SK-N-SH (cell line): ENCODE measurements at regions not wholly inside any gene's neighbourhood (a gene's known extent, or its start where the extent isn't known, plus 50 kb on each side); places are given as distances from the start of the nearest gene placed in this dataset.

Experiments
- CTCF ChIA-PET: fragments of 300-600, 350-600 bp; formaldehyde crosslinking; extraction: SDS; loops from one replicate; lab custom pipeline; 2021; lab: Yijun Ruan, JAX
- POLR2A ChIA-PET: fragments of 350-600 bp; sonication (Branson Sonifier 250); formaldehyde crosslinking; extraction: SDS; loops from one replicate; lab custom pipeline; 2020; ENCODE audit warnings: antibody characterized with exemption, inconsistent platforms; lab: Yijun Ruan, JAX
- DNase-seq: peaks from one replicate; pipeline ENCODE4 v3.0.0; 2012
- H2AFZ ChIP-seq: fragments of 200-600 bp; sonication (generic); 2 replicates; pipeline ENCODE4 v1.8.1; 2016; ENCODE audit warnings: antibody characterized with exemption, mild to moderate bottlenecking, low read depth
- H3F3A ChIP-seq: fragments of 200-600 bp; sonication (generic); replicated peaks from 2 replicates; pipeline ENCODE3; 2016; ENCODE audit warnings: antibody characterized with exemption, mild to moderate bottlenecking; ENCODE audit not compliant: insufficient read depth
- H3K27ac ChIP-seq, 2 experiments: fragments of 200-500 bp in 1 of 2; fragments of 200-600 bp in 1 of 2; sonication (Bioruptor generic) in 1 of 2; sonication (generic), shearing (Covaris generic) in 1 of 2; 2 replicates each; pipeline versions ENCODE4 v1.5.1 to v1.6.1; 2014 to 2016; ENCODE audit warnings: low read depth in 2 of 2, inconsistent platforms in 1 of 2, low read length in 1 of 2, mild to moderate bottlenecking in 1 of 2, mixed read lengths in 1 of 2
- H3K27me3 ChIP-seq: fragments of 200-600 bp; sonication (generic), shearing (Covaris generic); 2 replicates; pipeline ENCODE4 v1.6.1; 2016; ENCODE audit warnings: mixed run types; ENCODE audit not compliant: insufficient read depth
- H3K36me3 ChIP-seq, 2 experiments: fragments of 200-500 bp in 1 of 2; fragments of 200-600 bp in 1 of 2; sonication (Bioruptor generic) in 1 of 2; sonication (generic) in 1 of 2; replicated peaks in 1 of 2; 2 replicates each; pipeline versions ENCODE3 to v1.5.1; 2014 to 2016; ENCODE audit warnings: low read length in 1 of 2, mild to moderate bottlenecking in 1 of 2; ENCODE audit not compliant: insufficient read depth in 2 of 2, control insufficient read depth in 1 of 2
- H3K4me1 ChIP-seq, 2 experiments: fragments of 200-500 bp in 1 of 2; fragments of 200-600 bp in 1 of 2; sonication (Bioruptor generic) in 1 of 2; sonication (generic), shearing (Covaris generic) in 1 of 2; 2 replicates each; pipeline versions ENCODE4 v1.5.1 to v1.6.1; 2014 to 2016; ENCODE audit warnings: low read depth in 1 of 2, low read length in 1 of 2, mixed run types in 1 of 2; ENCODE audit not compliant: insufficient read depth in 2 of 2, control insufficient read depth in 1 of 2
- H3K4me2 ChIP-seq: fragments of 200-600 bp; sonication (generic), shearing (Covaris generic); 2 replicates; pipeline ENCODE4 v1.6.1; 2017; ENCODE audit warnings: mixed run types
- H3K4me3 ChIP-seq, 2 experiments: fragments of 200-500 bp in 1 of 2; fragments of 200-600 bp in 1 of 2; sonication (Bioruptor generic) in 1 of 2; sonication (generic), shearing (Covaris generic) in 1 of 2; 2 replicates each; pipeline versions ENCODE4 v1.5.1 to v1.8.1; 2014 to 2016; ENCODE audit warnings: low read depth in 2 of 2, inconsistent platforms in 1 of 2, low read length in 1 of 2, mild to moderate bottlenecking in 1 of 2, mixed read lengths in 1 of 2, moderate library complexity in 1 of 2
- H3K79me2 ChIP-seq: fragments of 200-600 bp; sonication (generic); 2 replicates; pipeline ENCODE4 v1.8.1; 2017; ENCODE audit warnings: mild to moderate bottlenecking; ENCODE audit not compliant: insufficient read depth
- H3K9ac ChIP-seq: fragments of 200-600 bp; sonication (generic); 2 replicates; pipeline ENCODE4 v1.6.1; 2017; ENCODE audit warnings: mixed run types
- H3K9me2 ChIP-seq: fragments of 200-600 bp; sonication (generic); 2 replicates; pipeline ENCODE4 v1.6.1; 2017; ENCODE audit warnings: mixed run types
- H3K9me3 ChIP-seq: fragments of 200-600 bp; sonication (generic); 2 replicates; pipeline ENCODE4 v1.6.1; 2017; ENCODE audit warnings: mixed run types, mild to moderate bottlenecking, moderate library complexity
- H4K20me1 ChIP-seq: fragments of 200-600 bp; sonication (generic); 2 replicates; pipeline ENCODE4 v1.6.1; 2017; ENCODE audit warnings: mild to moderate bottlenecking, mixed run types; ENCODE audit not compliant: insufficient read depth
- CHD2 ChIP-seq: fragments of 150-350 bp; IDR thresholded peaks from 2 replicates; pipeline ENCODE4 v1.6.1; 2018; ENCODE audit warnings: low read length; ENCODE audit not compliant: partially characterized antibody
- ELF1 ChIP-seq: IDR thresholded peaks from 2 replicates; pipeline ENCODE4 v1.4.0; 2012
- EP300 ChIP-seq, 2 experiments: IDR thresholded peaks; 2 replicates each; pipeline versions ENCODE4 v1.4.0 to v1.6.1; 2012; ENCODE audit warnings: borderline replicate concordance in 1 of 2, low read depth in 1 of 2, low read length in 1 of 2
- EZH2phosphoT487 ChIP-seq: fragments of 200-600 bp; sonication (generic); IDR thresholded peaks from 2 replicates; pipeline ENCODE4 v1.6.1; 2017; ENCODE audit warnings: low read depth, mixed run types, mild to moderate bottlenecking, antibody characterized with exemption, moderate library complexity, borderline replicate concordance
- FOSL2 ChIP-seq: IDR thresholded peaks from 2 replicates; pipeline ENCODE4 v1.4.0; 2012; ENCODE audit warnings: low read depth, mild to moderate bottlenecking, moderate library complexity, borderline replicate concordance
- FOXM1 ChIP-seq: IDR thresholded peaks from 2 replicates; pipeline ENCODE4 v1.4.0; 2012; ENCODE audit warnings: low read depth, mild to moderate bottlenecking
- GATA2 ChIP-seq: sonication (generic); formaldehyde crosslinking; IDR thresholded peaks from 2 replicates; pipeline ENCODE4 v1.5.0; 2020; ENCODE audit warnings: mild to moderate bottlenecking, missing genetic modification reagents
- JUND ChIP-seq: IDR thresholded peaks from 2 replicates; pipeline ENCODE4 v1.4.0; 2012
- MEF2A ChIP-seq: IDR thresholded peaks from 2 replicates; pipeline ENCODE4 v1.4.0; 2012; ENCODE audit warnings: low read depth, borderline replicate concordance
- MXI1 ChIP-seq: IDR thresholded peaks from 2 replicates; pipeline ENCODE4 v1.6.1; 2012; ENCODE audit warnings: mild to moderate bottlenecking, low read depth, low read length, improper control_type of control experiment
- NFIC ChIP-seq: IDR thresholded peaks from 2 replicates; pipeline ENCODE4 v1.4.0; 2012; ENCODE audit warnings: borderline replicate concordance
- PBX3 ChIP-seq: IDR thresholded peaks from 2 replicates; pipeline ENCODE4; 2012
- POLR2AphosphoS5 ChIP-seq: IDR thresholded peaks from 2 replicates; pipeline ENCODE4 v1.6.1; 2012; ENCODE audit warnings: low read depth, low read length
- SIN3A ChIP-seq: IDR thresholded peaks from 2 replicates; pipeline ENCODE4 v1.6.1; 2012; ENCODE audit warnings: low read depth, mild to moderate bottlenecking, low read length, moderate library complexity, borderline replicate concordance
- TAF1 ChIP-seq: IDR thresholded peaks from 2 replicates; pipeline ENCODE4 v1.6.1; 2012; ENCODE audit warnings: low read depth, mild to moderate bottlenecking, low read length, moderate library complexity, borderline replicate concordance
- TCF12 ChIP-seq: IDR thresholded peaks from 2 replicates; pipeline ENCODE4 v1.4.0; 2012
- TEAD4 ChIP-seq: IDR thresholded peaks from 2 replicates; pipeline ENCODE4 v1.4.0; 2012; ENCODE audit warnings: mild to moderate bottlenecking, borderline replicate concordance; ENCODE audit not compliant: insufficient read depth
- YY1 ChIP-seq: IDR thresholded peaks from 2 replicates; pipeline ENCODE4 v1.4.0; 2012; ENCODE audit warnings: low read depth, mild to moderate bottlenecking
- WGBS: methylation state at CpG from one replicate; pipeline ENCODE4 v1.1.6; 2017; ENCODE audit warnings: low lambda C conversion rate; 5-methylcytosine and 5-hydroxymethylcytosine counted together
- TF ChIP-seq, protein P1 (sequence below): IDR thresholded peaks from 2 replicates; pipeline ENCODE4 v1.6.1; 2012; ENCODE audit warnings: mild to moderate bottlenecking, low read depth, low read length, moderate library complexity
- TF ChIP-seq, protein P2 (sequence below): IDR thresholded peaks from 2 replicates; pipeline ENCODE4 v1.4.0; 2012; ENCODE audit warnings: low read depth

GRCh38 chr6:56370561-56371211 lies 123.3 kb upstream of the COL21A1 start:
- peak overlapping the region; percentile 56; the same call in 1 of the 2 replicates for H3K9ac ChIP-seq
- 5% methylated on average over 2 of the region's 2 CpGs for WGBS
- peaks cover 37% of the 10 kb centered on the region for H3F3A ChIP-seq
- DNase-seq, result peak; percentile 51
- no peaks in the 10 kb centered on the region for H4K20me1 ChIP-seq
- peak overlapping the region; percentile 94 to 97 for H3K27ac ChIP-seq
- H3K79me2 ChIP-seq, result no peaks in the 10 kb centered on the region
- TF ChIP-seq TCF12 (peak; percentile 96), MXI1 (no peak), YY1 (no peak), TEAD4 (peak; percentile 77; the same call in 1 of the 2 replicates), TAF1 (no peak), JUND (peak; percentile 60), EP300 (IDR thresholded peaks at IDR 0.05; ENCODE audit: borderline replicate concordance in 1 of 2, low read depth in 1 of 2, low read length in 1 of 2) (peak; percentile 66 to 83; a peak in 3 of 4 replicates), CHD2 (no peak), NFIC (peak; percentile 95), FOXM1 (peak; percentile 41; the same call in 1 of the 2 replicates), EZH2phosphoT487 (no peak), MEF2A (peak; percentile 5; the same call in 1 of the 2 replicates), GATA2 (no peak), FOSL2 (peak; percentile 48), SIN3A (0 out of 2 replicates have a peak, but pooled peaks have one; percentile 51), POLR2AphosphoS5 (peak; percentile 80), ELF1 (no peak; the same call in 1 of the 2 replicates), PBX3 (peak; percentile 92)
- TF ChIP-seq, protein P1, sequence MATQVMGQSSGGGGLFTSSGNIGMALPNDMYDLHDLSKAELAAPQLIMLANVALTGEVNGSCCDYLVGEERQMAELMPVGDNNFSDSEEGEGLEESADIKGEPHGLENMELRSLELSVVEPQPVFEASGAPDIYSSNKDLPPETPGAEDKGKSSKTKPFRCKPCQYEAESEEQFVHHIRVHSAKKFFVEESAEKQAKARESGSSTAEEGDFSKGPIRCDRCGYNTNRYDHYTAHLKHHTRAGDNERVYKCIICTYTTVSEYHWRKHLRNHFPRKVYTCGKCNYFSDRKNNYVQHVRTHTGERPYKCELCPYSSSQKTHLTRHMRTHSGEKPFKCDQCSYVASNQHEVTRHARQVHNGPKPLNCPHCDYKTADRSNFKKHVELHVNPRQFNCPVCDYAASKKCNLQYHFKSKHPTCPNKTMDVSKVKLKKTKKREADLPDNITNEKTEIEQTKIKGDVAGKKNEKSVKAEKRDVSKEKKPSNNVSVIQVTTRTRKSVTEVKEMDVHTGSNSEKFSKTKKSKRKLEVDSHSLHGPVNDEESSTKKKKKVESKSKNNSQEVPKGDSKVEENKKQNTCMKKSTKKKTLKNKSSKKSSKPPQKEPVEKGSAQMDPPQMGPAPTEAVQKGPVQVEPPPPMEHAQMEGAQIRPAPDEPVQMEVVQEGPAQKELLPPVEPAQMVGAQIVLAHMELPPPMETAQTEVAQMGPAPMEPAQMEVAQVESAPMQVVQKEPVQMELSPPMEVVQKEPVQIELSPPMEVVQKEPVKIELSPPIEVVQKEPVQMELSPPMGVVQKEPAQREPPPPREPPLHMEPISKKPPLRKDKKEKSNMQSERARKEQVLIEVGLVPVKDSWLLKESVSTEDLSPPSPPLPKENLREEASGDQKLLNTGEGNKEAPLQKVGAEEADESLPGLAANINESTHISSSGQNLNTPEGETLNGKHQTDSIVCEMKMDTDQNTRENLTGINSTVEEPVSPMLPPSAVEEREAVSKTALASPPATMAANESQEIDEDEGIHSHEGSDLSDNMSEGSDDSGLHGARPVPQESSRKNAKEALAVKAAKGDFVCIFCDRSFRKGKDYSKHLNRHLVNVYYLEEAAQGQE, result 0 out of 2 replicates have a peak, but pooled peaks have one; percentile 42
- TF ChIP-seq, protein P2, sequence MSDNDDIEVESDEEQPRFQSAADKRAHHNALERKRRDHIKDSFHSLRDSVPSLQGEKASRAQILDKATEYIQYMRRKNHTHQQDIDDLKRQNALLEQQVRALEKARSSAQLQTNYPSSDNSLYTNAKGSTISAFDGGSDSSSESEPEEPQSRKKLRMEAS, result peak; percentile 73; the same call in 1 of the 2 replicates
- POLR2A ChIA-PET, result interaction anchor here (1.1 to 2.1 kb wide), 2 partner anchors 172 to 175 kb away, joined by 3 to 9 read pairs; no protein-coding TSS in a partner anchor
- no peaks in the 10 kb centered on the region for H3K9me2 ChIP-seq
- H3K9me3 ChIP-seq, result no peaks in the 10 kb centered on the region
- H2AFZ ChIP-seq, result peak overlapping the region; percentile 89
- no peaks in the 10 kb centered on the region for H3K36me3 ChIP-seq
- H3K4me3 ChIP-seq, result peak overlapping the region in 1 of 2 experiments; percentile 36; a peak in 2 of 4 replicates
- CTCF ChIA-PET, result interaction anchor here (0.7 to 8.9 kb wide), 31 partner anchors 9 to 404 kb away, joined by 3 to 150 read pairs (median 4); no protein-coding TSS in a partner anchor
- H3K4me2 ChIP-seq, result peak overlapping the region; percentile 68
- peaks cover 28 to 33% of the 10 kb centered on the region in 2 experiments for H3K4me1 ChIP-seq
- no peaks in the 10 kb centered on the region for H3K27me3 ChIP-seq
